Stimulated activated CD4-positive, alpha-beta T cell treated with anti-CD3 and anti-CD28 coated beads, TNF-alpha, amount 100 ng/mL, for 1 hour (primary cell): ENCODE measurements at regions not wholly inside any gene's neighbourhood (a gene's known extent, or its start where the extent isn't known, plus 50 kb on each side); places are given as distances from the start of the nearest gene placed in this dataset.

Experiments used
- DNase-seq, 3 donors: peaks; one replicate each; pipeline ENCODE4 v3.0.0-alpha.2; 2020; ENCODE audit warnings: low read depth in 3 of 3, low spot score in 1 of 3

- DNase-seq = no peak
Measured at GRCh38 chr2:122368576-122369243, 613.3 kb downstream of the TSN start.

GRCh38 chr2:122378521-122378920, 623.1 kb downstream of the TSN start:
- no peak for DNase-seq

GRCh38 chr2:122384768-122385333, 629.4 kb downstream of the TSN start:
- no peak for DNase-seq

GRCh38 chr2:122388208-122388607, 632.8 kb downstream of the TSN start:
- no peak for DNase-seq

GRCh38 chr2:122389694-122390093, 634.2 kb downstream of the TSN start:
- DNase-seq = no peak

GRCh38 chr2:122390406-122390805, 635.0 kb downstream of the TSN start:
- no peak for DNase-seq

GRCh38 chr2:122391726-122392125, 636.3 kb downstream of the TSN start:
- no peak for DNase-seq

- DNase-seq = no peak
Measured at GRCh38 chr2:122395687-122396086, 640.2 kb downstream of the TSN start.

- DNase-seq = no peak
Measured at GRCh38 chr2:122411231-122411630, 655.8 kb downstream of the TSN start.

- no peak for DNase-seq
Measured at GRCh38 chr2:122412360-122412759, 656.9 kb downstream of the TSN start.

- DNase-seq = no peak
Measured at GRCh38 chr2:122414902-122415301, 659.5 kb downstream of the TSN start.

- DNase-seq = no peak
Measured at GRCh38 chr2:122417114-122417513, 661.7 kb downstream of the TSN start.

GRCh38 chr2:122421775-122422174, 666.3 kb downstream of the TSN start:
- DNase-seq = no peak

GRCh38 chr2:122422384-122422991, 667.0 kb downstream of the TSN start:
- DNase-seq = no peak

GRCh38 chr2:122423934-122424333, 668.5 kb downstream of the TSN start:
- DNase-seq = no peak

- DNase-seq = no peak
Measured at GRCh38 chr2:122433123-122433754, 677.8 kb downstream of the TSN start.

- DNase-seq = no peak
Measured at GRCh38 chr2:122445003-122445402, 689.6 kb downstream of the TSN start.

GRCh38 chr2:122446761-122447160, 691.3 kb downstream of the TSN start:
- DNase-seq = no peak

GRCh38 chr2:122447237-122447636, 691.8 kb downstream of the TSN start:
- no peak for DNase-seq

GRCh38 chr2:122451040-122451439, 695.6 kb downstream of the TSN start:
- no peak for DNase-seq

- no peak for DNase-seq
Measured at GRCh38 chr2:122451697-122452096, 696.2 kb downstream of the TSN start.

- no peak for DNase-seq
Measured at GRCh38 chr2:122469147-122469546, 713.7 kb downstream of the TSN start.
